ENCODE measurements at regions not wholly inside any gene's neighbourhood (a gene's known extent, or its start where the extent isn't known, plus 50 kb on each side); places are given as distances from the start of the nearest gene placed in this dataset.
"Not testable (repeated sequence)": the region's sequence is repeated elsewhere in the genome, so short reads cannot be mapped to it uniquely, and the experiment has no call there.

- in situ Hi-C loops (cut with MboI; ENCODE audit: low sequenced_read_pairs) = no loop called here
Measured at GRCh38 chr22:48306785-48307510, 1520.7 kb downstream of the BRD1 start.

- in situ Hi-C loops (cut with MboI; ENCODE audit: low sequenced_read_pairs) = no loop called here
Measured at GRCh38 chr22:48306284-48306683, 1521.4 kb downstream of the BRD1 start.

- in situ Hi-C loops (cut with MboI; ENCODE audit: low sequenced_read_pairs) = no loop called here
Measured at GRCh38 chr22:48305726-48306235, 1521.9 kb downstream of the BRD1 start.

- in situ Hi-C loops (cut with MboI; ENCODE audit: low sequenced_read_pairs) = no loop called here
Measured at GRCh38 chr22:48303369-48303725, 1524.3 kb downstream of the BRD1 start.

- in situ Hi-C loops (cut with MboI; ENCODE audit: low sequenced_read_pairs) = no loop called here
Measured at GRCh38 chr22:48302657-48303368, 1524.9 kb downstream of the BRD1 start.

GRCh38 chr22:48301908-48302307, 1525.8 kb downstream of the BRD1 start:
- in situ Hi-C loops (cut with MboI; ENCODE audit: low sequenced_read_pairs) = no loop called here

- in situ Hi-C loops (cut with MboI; ENCODE audit: low sequenced_read_pairs) = no loop called here
Measured at GRCh38 chr22:48301421-48301820, 1526.3 kb downstream of the BRD1 start.

GRCh38 chr22:48300877-48301276, 1526.8 kb downstream of the BRD1 start:
- in situ Hi-C loops (cut with MboI; ENCODE audit: low sequenced_read_pairs) = no loop called here

GRCh38 chr22:48299801-48300200, 1527.9 kb downstream of the BRD1 start:
- in situ Hi-C loops (cut with MboI; ENCODE audit: low sequenced_read_pairs) = no loop called here

- in situ Hi-C loops (cut with MboI; ENCODE audit: low sequenced_read_pairs) = no loop called here
Measured at GRCh38 chr22:48299124-48299523, 1528.5 kb downstream of the BRD1 start.

GRCh38 chr22:48297296-48297695, 1530.4 kb downstream of the BRD1 start:
- in situ Hi-C loops (cut with MboI; ENCODE audit: low sequenced_read_pairs) = no loop called here

GRCh38 chr22:48289954-48290353, 1527.5 kb downstream of the TBC1D22A start:
- in situ Hi-C loops (cut with MboI; ENCODE audit: low sequenced_read_pairs) = not testable (repeated sequence)

- in situ Hi-C loops (cut with MboI; ENCODE audit: low sequenced_read_pairs) = no loop called here
Measured at GRCh38 chr22:48288376-48288940, 1526.0 kb downstream of the TBC1D22A start.

- in situ Hi-C loops (cut with MboI; ENCODE audit: low sequenced_read_pairs) = no loop called here
Measured at GRCh38 chr22:48287031-48287430, 1524.6 kb downstream of the TBC1D22A start.

- in situ Hi-C loops (cut with MboI; ENCODE audit: low sequenced_read_pairs) = no loop called here
Measured at GRCh38 chr22:48284671-48285070, 1522.2 kb downstream of the TBC1D22A start.

- in situ Hi-C loops (cut with MboI; ENCODE audit: low sequenced_read_pairs) = no loop called here
Measured at GRCh38 chr22:48282804-48283203, 1520.4 kb downstream of the TBC1D22A start.

GRCh38 chr22:48279461-48279756, 1517.0 kb downstream of the TBC1D22A start:
- in situ Hi-C loops (cut with MboI; ENCODE audit: low sequenced_read_pairs) = no loop called here

GRCh38 chr22:48278620-48279460, 1516.4 kb downstream of the TBC1D22A start:
- in situ Hi-C loops (cut with MboI; ENCODE audit: low sequenced_read_pairs) = no loop called here

GRCh38 chr22:48277868-48278581, 1515.6 kb downstream of the TBC1D22A start:
- in situ Hi-C loops (cut with MboI; ENCODE audit: low sequenced_read_pairs) = no loop called here

GRCh38 chr22:48276994-48277867, 1514.8 kb downstream of the TBC1D22A start:
- in situ Hi-C loops (cut with MboI; ENCODE audit: low sequenced_read_pairs) = no loop called here
